ENCODE measurements at regions not wholly inside any gene's neighbourhood (a gene's known extent, or its start where the extent isn't known, plus 50 kb on each side); places are given as distances from the start of the nearest gene placed in this dataset.

DNA sequence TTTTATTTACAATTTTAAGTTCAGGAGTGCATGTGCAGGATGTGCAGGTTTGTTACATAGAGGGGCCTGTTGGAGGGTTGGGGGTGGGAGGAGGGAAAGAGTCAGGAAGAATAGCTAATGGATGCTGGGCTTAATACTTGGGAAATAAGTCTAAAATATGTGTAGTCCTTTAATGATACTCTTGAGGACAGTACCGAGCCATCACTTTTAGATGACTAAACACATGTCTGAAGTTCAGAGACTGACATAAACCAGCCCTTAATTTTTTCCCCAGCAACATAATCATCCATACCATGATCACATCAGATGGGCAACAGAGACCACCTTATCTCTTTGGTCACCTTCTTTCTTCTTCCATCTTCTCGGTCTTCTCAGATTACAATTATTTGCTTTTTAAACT is 189.1 kb upstream of the COL3A1 start:
- no peak for TF ChIP-seq YY1 (tag by site-specific recombination; IDR thresholded peaks at IDR 0.05)
- TF ChIP-seq, protein P1, sequence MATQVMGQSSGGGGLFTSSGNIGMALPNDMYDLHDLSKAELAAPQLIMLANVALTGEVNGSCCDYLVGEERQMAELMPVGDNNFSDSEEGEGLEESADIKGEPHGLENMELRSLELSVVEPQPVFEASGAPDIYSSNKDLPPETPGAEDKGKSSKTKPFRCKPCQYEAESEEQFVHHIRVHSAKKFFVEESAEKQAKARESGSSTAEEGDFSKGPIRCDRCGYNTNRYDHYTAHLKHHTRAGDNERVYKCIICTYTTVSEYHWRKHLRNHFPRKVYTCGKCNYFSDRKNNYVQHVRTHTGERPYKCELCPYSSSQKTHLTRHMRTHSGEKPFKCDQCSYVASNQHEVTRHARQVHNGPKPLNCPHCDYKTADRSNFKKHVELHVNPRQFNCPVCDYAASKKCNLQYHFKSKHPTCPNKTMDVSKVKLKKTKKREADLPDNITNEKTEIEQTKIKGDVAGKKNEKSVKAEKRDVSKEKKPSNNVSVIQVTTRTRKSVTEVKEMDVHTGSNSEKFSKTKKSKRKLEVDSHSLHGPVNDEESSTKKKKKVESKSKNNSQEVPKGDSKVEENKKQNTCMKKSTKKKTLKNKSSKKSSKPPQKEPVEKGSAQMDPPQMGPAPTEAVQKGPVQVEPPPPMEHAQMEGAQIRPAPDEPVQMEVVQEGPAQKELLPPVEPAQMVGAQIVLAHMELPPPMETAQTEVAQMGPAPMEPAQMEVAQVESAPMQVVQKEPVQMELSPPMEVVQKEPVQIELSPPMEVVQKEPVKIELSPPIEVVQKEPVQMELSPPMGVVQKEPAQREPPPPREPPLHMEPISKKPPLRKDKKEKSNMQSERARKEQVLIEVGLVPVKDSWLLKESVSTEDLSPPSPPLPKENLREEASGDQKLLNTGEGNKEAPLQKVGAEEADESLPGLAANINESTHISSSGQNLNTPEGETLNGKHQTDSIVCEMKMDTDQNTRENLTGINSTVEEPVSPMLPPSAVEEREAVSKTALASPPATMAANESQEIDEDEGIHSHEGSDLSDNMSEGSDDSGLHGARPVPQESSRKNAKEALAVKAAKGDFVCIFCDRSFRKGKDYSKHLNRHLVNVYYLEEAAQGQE (tag by site-specific recombination; IDR thresholded peaks at IDR 0.05): no peak
- no peak for TF ChIP-seq ZFP69B (tag by site-specific recombination; IDR thresholded peaks at IDR 0.05)
- TF ChIP-seq SETDB1 (IDR thresholded peaks at IDR 0.05; ENCODE audit: insufficient read length, low read length): no peak
- TF ChIP-seq GLI4 (tag by site-specific recombination; IDR thresholded peaks at IDR 0.05): no peak
- TF ChIP-seq, protein P2, sequence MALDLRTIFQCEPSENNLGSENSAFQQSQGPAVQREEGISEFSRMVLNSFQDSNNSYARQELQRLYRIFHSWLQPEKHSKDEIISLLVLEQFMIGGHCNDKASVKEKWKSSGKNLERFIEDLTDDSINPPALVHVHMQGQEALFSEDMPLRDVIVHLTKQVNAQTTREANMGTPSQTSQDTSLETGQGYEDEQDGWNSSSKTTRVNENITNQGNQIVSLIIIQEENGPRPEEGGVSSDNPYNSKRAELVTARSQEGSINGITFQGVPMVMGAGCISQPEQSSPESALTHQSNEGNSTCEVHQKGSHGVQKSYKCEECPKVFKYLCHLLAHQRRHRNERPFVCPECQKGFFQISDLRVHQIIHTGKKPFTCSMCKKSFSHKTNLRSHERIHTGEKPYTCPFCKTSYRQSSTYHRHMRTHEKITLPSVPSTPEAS (tag by site-specific recombination; IDR thresholded peaks at IDR 0.05): no peak
- no peak for TF ChIP-seq ZNF24 (tag by site-specific recombination; IDR thresholded peaks at IDR 0.05)
- no peak for TF ChIP-seq SP2 (tag by site-specific recombination; IDR thresholded peaks at IDR 0.05)
- TF ChIP-seq, protein P3, sequence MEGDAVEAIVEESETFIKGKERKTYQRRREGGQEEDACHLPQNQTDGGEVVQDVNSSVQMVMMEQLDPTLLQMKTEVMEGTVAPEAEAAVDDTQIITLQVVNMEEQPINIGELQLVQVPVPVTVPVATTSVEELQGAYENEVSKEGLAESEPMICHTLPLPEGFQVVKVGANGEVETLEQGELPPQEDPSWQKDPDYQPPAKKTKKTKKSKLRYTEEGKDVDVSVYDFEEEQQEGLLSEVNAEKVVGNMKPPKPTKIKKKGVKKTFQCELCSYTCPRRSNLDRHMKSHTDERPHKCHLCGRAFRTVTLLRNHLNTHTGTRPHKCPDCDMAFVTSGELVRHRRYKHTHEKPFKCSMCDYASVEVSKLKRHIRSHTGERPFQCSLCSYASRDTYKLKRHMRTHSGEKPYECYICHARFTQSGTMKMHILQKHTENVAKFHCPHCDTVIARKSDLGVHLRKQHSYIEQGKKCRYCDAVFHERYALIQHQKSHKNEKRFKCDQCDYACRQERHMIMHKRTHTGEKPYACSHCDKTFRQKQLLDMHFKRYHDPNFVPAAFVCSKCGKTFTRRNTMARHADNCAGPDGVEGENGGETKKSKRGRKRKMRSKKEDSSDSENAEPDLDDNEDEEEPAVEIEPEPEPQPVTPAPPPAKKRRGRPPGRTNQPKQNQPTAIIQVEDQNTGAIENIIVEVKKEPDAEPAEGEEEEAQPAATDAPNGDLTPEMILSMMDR (tag by site-specific recombination; IDR thresholded peaks at IDR 0.05): no peak
- no peak for TF ChIP-seq TCF7L2 (IDR thresholded peaks at IDR 0.05; ENCODE audit: borderline replicate concordance, low read depth, low read length)
- TF ChIP-seq ZNF302 (tag by site-specific recombination; IDR thresholded peaks at IDR 0.05; ENCODE audit: low read depth): no peak
- TF ChIP-seq ZNF501 (tag by site-specific recombination; IDR thresholded peaks at IDR 0.05): no peak
- TF ChIP-seq OSR2 (tag by site-specific recombination; IDR thresholded peaks at IDR 0.05): no peak
